Muscle of leg (tissue), 3 donors: ENCODE measurements at regions not wholly inside any gene's neighbourhood (a gene's known extent, or its start where the extent isn't known, plus 50 kb on each side); places are given as distances from the start of the nearest gene placed in this dataset.
A peak's percentile ranks its signal among the peaks of the same experiment; 100 is the strongest.

Source experiments
- DNase-seq: peaks from one replicate; pipeline ENCODE4 v3.0.0; 2013
- H3K27ac ChIP-seq: one replicate; pipeline ENCODE4 v1.5.1; 2013; ENCODE audit warnings: mild to moderate bottlenecking, low read length, control low read depth
- H3K27me3 ChIP-seq: one replicate; pipeline ENCODE4 v1.6.1; 2013; ENCODE audit warnings: low read length; ENCODE audit not compliant: control insufficient read depth, insufficient read depth
- H3K36me3 ChIP-seq: one replicate; pipeline ENCODE4 v1.6.1; 2013; ENCODE audit warnings: low read length; ENCODE audit not compliant: control insufficient read depth, insufficient read depth
- H3K4me1 ChIP-seq: one replicate; pipeline ENCODE4 v1.6.1; 2013; ENCODE audit warnings: low read length; ENCODE audit not compliant: control insufficient read depth, insufficient read depth
- H3K4me3 ChIP-seq: one replicate; pipeline ENCODE4 v1.5.1; 2013; ENCODE audit warnings: low read length, control low read depth
- H3K9me3 ChIP-seq: replicated peaks from 2 replicates; pipeline ENCODE4 v1.6.1; 2013; ENCODE audit warnings: low read depth, low read length; ENCODE audit not compliant: control insufficient read depth
- WGBS: methylation state at CpG from one replicate; pipeline ENCODE4 v1.1.5; 2013; ENCODE audit warnings: missing lambda C conversion rate; ENCODE audit not compliant: insufficient coverage; 5-methylcytosine and 5-hydroxymethylcytosine counted together

GRCh38 chr3:25000971-25001591 is 427.0 kb upstream of the RARB start:
- Histone ChIP-seq H3K4me3 (no peak overlapping the region), H3K4me1 (peaks cover 5% of the 10 kb centered on the region), H3K36me3 (no peaks in the 10 kb centered on the region), H3K9me3 (no peaks in the 10 kb centered on the region), H3K27ac (peak overlapping the region; percentile 39), H3K27me3 (no peaks in the 10 kb centered on the region)
- WGBS = 25% methylated on average over 1 of the region's 1 CpG
- DNase-seq = peak; percentile 79

- no CpG with 5 or more reads among the region's 2 CpGs for WGBS
- H3K27ac ChIP-seq = no peak overlapping the region
- DNase-seq = no peak
- no peaks in the 10 kb centered on the region for H3K9me3 ChIP-seq
- H3K4me1 ChIP-seq = peaks cover 5% of the 10 kb centered on the region
- no peaks in the 10 kb centered on the region for H3K36me3 ChIP-seq
- H3K4me3 ChIP-seq = no peak overlapping the region
- H3K27me3 ChIP-seq = no peaks in the 10 kb centered on the region
Observed at GRCh38 chr3:25002052-25002451, 426.0 kb upstream of the RARB start.

GRCh38 chr3:25007974-25008658 is 419.9 kb upstream of the RARB start:
- H3K27ac ChIP-seq = peak overlapping the region; percentile 60
- no peak overlapping the region for H3K4me3 ChIP-seq
- no peaks in the 10 kb centered on the region for H3K9me3 ChIP-seq
- H3K4me1 ChIP-seq = peaks cover 2% of the 10 kb centered on the region
- H3K36me3 ChIP-seq = no peaks in the 10 kb centered on the region
- WGBS = no CpG with 5 or more reads among the region's 2 CpGs
- DNase-seq = peak; percentile 91
- H3K27me3 ChIP-seq = no peaks in the 10 kb centered on the region

GRCh38 chr3:25009665-25010064 is 418.4 kb upstream of the RARB start:
- Histone ChIP-seq H3K9me3 (no peaks in the 10 kb centered on the region), H3K27ac (no peak overlapping the region), H3K27me3 (no peaks in the 10 kb centered on the region), H3K4me3 (no peak overlapping the region), H3K4me1 (peaks cover 2% of the 10 kb centered on the region), H3K36me3 (no peaks in the 10 kb centered on the region)
- WGBS = no CpG with 5 or more reads among the region's 2 CpGs
- DNase-seq = no peak

GRCh38 chr3:25015599-25015998 is 412.5 kb upstream of the RARB start:
- Histone ChIP-seq H3K4me1 (no peaks in the 10 kb centered on the region), H3K27me3 (no peaks in the 10 kb centered on the region), H3K4me3 (no peak overlapping the region), H3K27ac (no peak overlapping the region), H3K36me3 (no peaks in the 10 kb centered on the region), H3K9me3 (no peaks in the 10 kb centered on the region)
- DNase-seq = no peak

GRCh38 chr3:25018909-25019308 is 409.2 kb upstream of the RARB start:
- no peak overlapping the region for H3K27ac ChIP-seq
- H3K4me3 ChIP-seq = no peak overlapping the region
- DNase-seq = no peak
- no peaks in the 10 kb centered on the region for H3K27me3 ChIP-seq
- H3K36me3 ChIP-seq = no peaks in the 10 kb centered on the region
- H3K4me1 ChIP-seq = no peaks in the 10 kb centered on the region
- no peaks in the 10 kb centered on the region for H3K9me3 ChIP-seq

GRCh38 chr3:25019506-25019905 is 408.6 kb upstream of the RARB start:
- DNase-seq = no peak
- H3K27ac ChIP-seq = no peak overlapping the region
- H3K27me3 ChIP-seq = no peaks in the 10 kb centered on the region
- no peaks in the 10 kb centered on the region for H3K9me3 ChIP-seq
- WGBS = 100% methylated on average over 1 of the region's 2 CpGs
- no peaks in the 10 kb centered on the region for H3K4me1 ChIP-seq
- no peaks in the 10 kb centered on the region for H3K36me3 ChIP-seq
- no peak overlapping the region for H3K4me3 ChIP-seq

GRCh38 chr3:25021816-25022215 is 406.2 kb upstream of the RARB start:
- DNase-seq = no peak
- no CpG with 5 or more reads among the region's 3 CpGs for WGBS
- Histone ChIP-seq H3K27ac (no peak overlapping the region), H3K9me3 (no peaks in the 10 kb centered on the region), H3K4me1 (no peaks in the 10 kb centered on the region), H3K36me3 (no peaks in the 10 kb centered on the region), H3K4me3 (no peak overlapping the region), H3K27me3 (no peaks in the 10 kb centered on the region)

GRCh38 chr3:25023876-25024275 is 404.2 kb upstream of the RARB start:
- no peaks in the 10 kb centered on the region for H3K4me1 ChIP-seq
- H3K9me3 ChIP-seq = no peaks in the 10 kb centered on the region
- H3K4me3 ChIP-seq = no peak overlapping the region
- H3K36me3 ChIP-seq = no peaks in the 10 kb centered on the region
- no CpG with 5 or more reads among the region's 2 CpGs for WGBS
- no peak for DNase-seq
- H3K27me3 ChIP-seq = no peaks in the 10 kb centered on the region
- H3K27ac ChIP-seq = no peak overlapping the region

- Histone ChIP-seq H3K4me1 (no peaks in the 10 kb centered on the region), H3K4me3 (no peak overlapping the region), H3K27ac (no peak overlapping the region), H3K9me3 (no peaks in the 10 kb centered on the region), H3K36me3 (no peaks in the 10 kb centered on the region), H3K27me3 (no peaks in the 10 kb centered on the region)
- DNase-seq = no peak
Observed at GRCh38 chr3:25025236-25025635, 402.8 kb upstream of the RARB start.

- Histone ChIP-seq H3K36me3 (no peaks in the 10 kb centered on the region), H3K9me3 (no peaks in the 10 kb centered on the region), H3K27ac (no peak overlapping the region), H3K4me1 (no peaks in the 10 kb centered on the region), H3K27me3 (no peaks in the 10 kb centered on the region), H3K4me3 (no peak overlapping the region)
- WGBS = 20% methylated on average over 1 of the region's 3 CpGs
- DNase-seq = no peak
Observed at GRCh38 chr3:25027650-25028049, 400.4 kb upstream of the RARB start.
